Sigmoid colon (tissue), 4 donors: ENCODE measurements at regions not wholly inside any gene's neighbourhood (a gene's known extent, or its start where the extent isn't known, plus 50 kb on each side); places are given as distances from the start of the nearest gene placed in this dataset.

Experiments
- CTCF ChIP-seq, 4 experiments: fragments of 450-650 bp in 3 of 4; fragments of 200-600 bp in 1 of 4; IDR thresholded peaks; one replicate each; pipeline ENCODE4 v1.5.1; 2016 to 2019; ENCODE audit warnings: antibody characterized with exemption in 4 of 4, mild to moderate bottlenecking in 3 of 4, moderate library complexity in 2 of 4
- EP300 ChIP-seq, 4 donors: sonication (generic); formaldehyde crosslinking; IDR thresholded peaks; one replicate each; pipeline ENCODE4 v1.6.1; 2017; ENCODE audit warnings: antibody characterized with exemption in 4 of 4
- POLR2A ChIP-seq, 2 donors: fragments of 450-650 bp; IDR thresholded peaks; one replicate each; pipeline ENCODE4 v1.6.1; 2016; ENCODE audit warnings: antibody characterized with exemption in 2 of 2, mild to moderate bottlenecking in 2 of 2, moderate library complexity in 2 of 2
- POLR2AphosphoS5 ChIP-seq, 4 donors: sonication (generic); formaldehyde crosslinking; IDR thresholded peaks; one replicate each; pipeline ENCODE4 v1.6.1; 2017; ENCODE audit warnings: antibody characterized with exemption in 4 of 4

GRCh38 chr2:181306785-181307184, 150.4 kb upstream of the ITGA4 start:
- TF ChIP-seq CTCF (IDR thresholded peaks at IDR 0.05): no peak
- TF ChIP-seq EP300 (IDR thresholded peaks at IDR 0.05): no peak
- TF ChIP-seq POLR2A (IDR thresholded peaks at IDR 0.05): no peak
- TF ChIP-seq POLR2AphosphoS5 (IDR thresholded peaks at IDR 0.05): no peak
